Testis (tissue), 2 donors: ENCODE measurements at regions not wholly inside any gene's neighbourhood (a gene's known extent, or its start where the extent isn't known, plus 50 kb on each side); places are given as distances from the start of the nearest gene placed in this dataset.

Experiments used
- DNase-seq: peaks from one replicate; pipeline ENCODE4 v3.0.0-alpha.2; 2019
- H3K27ac ChIP-seq, 2 donors: fragments of 200-600 bp; sonication (generic); one replicate each; pipeline ENCODE4 v1.5.1; 2019
- H3K27me3 ChIP-seq: fragments of 200-600 bp; sonication (generic); one replicate; pipeline ENCODE4 v1.5.1; 2019
- H3K36me3 ChIP-seq: fragments of 200-600 bp; sonication (generic); one replicate; pipeline ENCODE4 v1.5.1; 2017; ENCODE audit warnings: low read depth; ENCODE audit errors: missing control alignments
- H3K4me1 ChIP-seq: fragments of 200-600 bp; sonication (generic); one replicate; pipeline ENCODE4 v1.5.1; 2019
- H3K4me3 ChIP-seq, 2 donors: fragments of 200-600 bp; sonication (generic); one replicate each; pipeline ENCODE4 v1.5.1; 2017 to 2019
- H3K9me3 ChIP-seq: fragments of 200-600 bp; sonication (generic); one replicate; pipeline ENCODE4 v1.5.1; 2017
- POLR2A ChIP-seq: fragments of 450-650 bp; IDR thresholded peaks from one replicate; pipeline ENCODE4 v1.6.1; 2017; ENCODE audit warnings: antibody characterized with exemption, mild to moderate bottlenecking, moderate library complexity
- WGBS, 2 donors: methylation state at CpG; one replicate each; pipeline ENCODE4 v1.1.5; 2018; 5-methylcytosine and 5-hydroxymethylcytosine counted together
- intact Hi-C: fragments of 100-400 bp; cut with DNase I; formaldehyde crosslinking; loops from one replicate; pipeline ENCODE4 v1.15.1; 2023; ENCODE audit warnings: low total_unique reads
- TF ChIP-seq, protein P1 (sequence below), 3 experiments: fragments of 450-650 bp in 2 of 3; fragments of 200-600 bp in 1 of 3; sonication (generic) in 1 of 3; IDR thresholded peaks; one replicate each; pipeline ENCODE4 v1.5.1; 2016 to 2019; ENCODE audit warnings: antibody characterized with exemption in 3 of 3, mild to moderate bottlenecking in 2 of 3, moderate library complexity in 1 of 3

DNA sequence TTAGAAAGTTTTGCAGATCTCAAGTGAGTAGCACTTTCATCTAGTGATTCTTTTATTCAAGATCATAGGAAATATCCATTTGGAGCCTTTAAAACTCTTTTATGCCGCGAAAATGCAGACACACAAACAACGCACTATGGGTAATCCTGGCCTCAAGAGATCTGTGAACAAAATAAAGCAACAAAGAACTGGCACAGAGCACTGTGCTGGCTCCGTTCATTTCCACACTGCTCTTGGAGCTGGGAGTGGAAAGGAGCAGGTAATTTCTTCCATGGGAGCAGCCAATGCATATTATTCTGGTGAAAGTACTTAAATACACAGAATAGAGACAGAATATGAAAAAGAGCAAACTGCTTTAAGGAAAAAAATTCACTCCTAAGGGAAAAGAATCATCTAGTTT is 172.7 kb upstream of the FRG1 start:
- intact Hi-C loops = no loop called here
- no peaks in the 10 kb centered on the region for H3K9me3 ChIP-seq
- TF ChIP-seq, protein P1, sequence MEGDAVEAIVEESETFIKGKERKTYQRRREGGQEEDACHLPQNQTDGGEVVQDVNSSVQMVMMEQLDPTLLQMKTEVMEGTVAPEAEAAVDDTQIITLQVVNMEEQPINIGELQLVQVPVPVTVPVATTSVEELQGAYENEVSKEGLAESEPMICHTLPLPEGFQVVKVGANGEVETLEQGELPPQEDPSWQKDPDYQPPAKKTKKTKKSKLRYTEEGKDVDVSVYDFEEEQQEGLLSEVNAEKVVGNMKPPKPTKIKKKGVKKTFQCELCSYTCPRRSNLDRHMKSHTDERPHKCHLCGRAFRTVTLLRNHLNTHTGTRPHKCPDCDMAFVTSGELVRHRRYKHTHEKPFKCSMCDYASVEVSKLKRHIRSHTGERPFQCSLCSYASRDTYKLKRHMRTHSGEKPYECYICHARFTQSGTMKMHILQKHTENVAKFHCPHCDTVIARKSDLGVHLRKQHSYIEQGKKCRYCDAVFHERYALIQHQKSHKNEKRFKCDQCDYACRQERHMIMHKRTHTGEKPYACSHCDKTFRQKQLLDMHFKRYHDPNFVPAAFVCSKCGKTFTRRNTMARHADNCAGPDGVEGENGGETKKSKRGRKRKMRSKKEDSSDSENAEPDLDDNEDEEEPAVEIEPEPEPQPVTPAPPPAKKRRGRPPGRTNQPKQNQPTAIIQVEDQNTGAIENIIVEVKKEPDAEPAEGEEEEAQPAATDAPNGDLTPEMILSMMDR (IDR thresholded peaks at IDR 0.05) = no peak
- no peak for TF ChIP-seq POLR2A
- DNase-seq = no peak
- 74 to 80% methylated on average over 4 of the region's 4 CpGs for WGBS, 2 donors
- no peaks in the 10 kb centered on the region for H3K27me3 ChIP-seq
- no peak overlapping the region for H3K4me3 ChIP-seq
- no peaks in the 10 kb centered on the region for H3K36me3 ChIP-seq
- H3K27ac ChIP-seq = no peak overlapping the region
- H3K4me1 ChIP-seq = peaks cover 7% of the 10 kb centered on the region

- Histone ChIP-seq H3K4me1 (peaks cover 7% of the 10 kb centered on the region), H3K27ac (no peak overlapping the region), H3K36me3 (no peaks in the 10 kb centered on the region), H3K9me3 (no peaks in the 10 kb centered on the region), H3K4me3 (no peak overlapping the region), H3K27me3 (no peaks in the 10 kb centered on the region)
- WGBS, 2 donors = 66 to 73% methylated on average over 9 of the region's 9 CpGs
- intact Hi-C loops = no loop called here
- DNase-seq = no peak
- TF ChIP-seq, protein P1 (IDR thresholded peaks at IDR 0.05) = no peak
- TF ChIP-seq POLR2A = no peak
Observed at GRCh38 chr4:189769131-189769530, 171.5 kb upstream of the FRG1 start.

GRCh38 chr4:189771696-189772361 is 168.8 kb upstream of the FRG1 start:
- 74 to 78% methylated on average over 11 of the region's 11 CpGs for WGBS, 2 donors
- no peaks in the 10 kb centered on the region for H3K27me3 ChIP-seq
- TF ChIP-seq, protein P1 (IDR thresholded peaks at IDR 0.05) = no peak
- TF ChIP-seq POLR2A = no peak
- H3K4me3 ChIP-seq = no peak overlapping the region
- no peak for DNase-seq
- H3K4me1 ChIP-seq = no peaks in the 10 kb centered on the region
- intact Hi-C loops = no loop called here
- H3K9me3 ChIP-seq = no peaks in the 10 kb centered on the region
- no peak overlapping the region for H3K27ac ChIP-seq
- H3K36me3 ChIP-seq = no peaks in the 10 kb centered on the region

DNA sequence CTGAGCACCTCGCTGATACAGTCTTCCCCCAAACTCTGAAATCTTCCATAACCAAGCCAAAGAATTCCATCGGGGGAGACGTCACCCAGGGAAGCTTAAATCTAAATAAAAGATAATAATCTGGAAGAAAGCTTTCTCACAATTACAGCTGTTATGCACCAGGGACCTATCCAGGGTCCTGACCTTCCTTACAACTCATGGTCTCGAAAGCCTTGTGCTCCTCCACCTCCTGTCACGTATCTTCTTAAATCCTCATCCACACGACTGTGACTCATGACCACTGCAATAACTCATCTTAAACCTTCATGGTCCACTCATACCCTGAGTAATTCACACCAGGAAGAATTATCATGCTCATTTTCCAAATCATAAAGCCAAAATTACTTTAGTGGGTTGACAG is 166.8 kb upstream of the FRG1 start:
- TF ChIP-seq, protein P1 (IDR thresholded peaks at IDR 0.05) = no peak
- TF ChIP-seq POLR2A = no peak
- WGBS, 2 donors = 40 to 42% methylated on average over 6 of the region's 6 CpGs
- no peak overlapping the region for H3K27ac ChIP-seq
- intact Hi-C loops = no loop called here
- no peaks in the 10 kb centered on the region for H3K27me3 ChIP-seq
- H3K4me1 ChIP-seq = no peaks in the 10 kb centered on the region
- H3K36me3 ChIP-seq = no peaks in the 10 kb centered on the region
- H3K9me3 ChIP-seq = no peaks in the 10 kb centered on the region
- H3K4me3 ChIP-seq = no peak overlapping the region
- DNase-seq = no peak
